Smooth muscle cell (in vitro differentiated cells): ENCODE measurements at regions not wholly inside any gene's neighbourhood (a gene's known extent, or its start where the extent isn't known, plus 50 kb on each side); places are given as distances from the start of the nearest gene placed in this dataset.
A peak's percentile ranks its signal among the peaks of the same experiment; 100 is the strongest.

ENCODE experiments used
- DNase-seq: peaks from one replicate; lab custom pipeline; 2025; ENCODE audit not compliant: unreplicated experiment; lab: John Stamatoyannopoulos, UW
- H2AFZ ChIP-seq: fragments of 200-600 bp; sonication (generic); 2 replicates; pipeline ENCODE4 v1.6.0; 2016; ENCODE audit warnings: antibody characterized with exemption, low read depth, mild to moderate bottlenecking
- H3F3A ChIP-seq: fragments of 200-600 bp; sonication (generic); 2 replicates; pipeline ENCODE4 v1.6.0; 2017; ENCODE audit warnings: antibody characterized with exemption, low read depth
- H3K27ac ChIP-seq: fragments of 200-600 bp; sonication (generic); 2 replicates; pipeline ENCODE4 v1.5.1; 2016; ENCODE audit warnings: low read depth, mild to moderate bottlenecking
- H3K27me3 ChIP-seq: fragments of 200-600 bp; sonication (generic); 2 replicates; pipeline ENCODE4 v1.6.1; 2016; ENCODE audit warnings: low read depth, mild to moderate bottlenecking
- H3K36me3 ChIP-seq: fragments of 200-600 bp; sonication (generic); 2 replicates; pipeline ENCODE4 v1.5.1; 2016; ENCODE audit warnings: low read depth
- H3K4me1 ChIP-seq: fragments of 200-600 bp; sonication (generic); 2 replicates; pipeline ENCODE4 v1.5.1; 2016; ENCODE audit warnings: low read depth
- H3K4me2 ChIP-seq: fragments of 200-600 bp; sonication (generic); 2 replicates; pipeline ENCODE4 v1.6.0; 2016; ENCODE audit warnings: mild to moderate bottlenecking
- H3K4me3 ChIP-seq: fragments of 200-600 bp; sonication (generic); 2 replicates; pipeline ENCODE4 v1.5.1; 2016; ENCODE audit warnings: mild to moderate bottlenecking
- H3K79me2 ChIP-seq: fragments of 200-600 bp; sonication (generic); 2 replicates; pipeline ENCODE4 v1.6.0; 2016; ENCODE audit warnings: low read depth, mild to moderate bottlenecking
- H3K9ac ChIP-seq: fragments of 200-600 bp; sonication (generic); 2 replicates; pipeline ENCODE4 v1.6.0; 2016; ENCODE audit warnings: low read depth
- H3K9me3 ChIP-seq: fragments of 200-600 bp; sonication (generic); replicated peaks from 2 replicates; pipeline ENCODE4 v1.5.1; 2016; ENCODE audit warnings: low read depth
- H4K20me1 ChIP-seq: fragments of 200-600 bp; sonication (generic); 2 replicates; pipeline ENCODE4 v1.6.0; 2016; ENCODE audit warnings: low read depth
- CTCF ChIP-seq: fragments of 200-600 bp; sonication (generic); IDR thresholded peaks from 2 replicates; pipeline ENCODE4 v1.5.1; 2017; ENCODE audit warnings: borderline replicate concordance, mild to moderate bottlenecking, antibody characterized with exemption; ENCODE audit not compliant: insufficient read depth, poor library complexity, severe bottlenecking
- WGBS: methylation state at CpG from one replicate; pipeline ENCODE4 v1.1.7; 2016; ENCODE audit warnings: low lambda C conversion rate; 5-methylcytosine and 5-hydroxymethylcytosine counted together

DNA sequence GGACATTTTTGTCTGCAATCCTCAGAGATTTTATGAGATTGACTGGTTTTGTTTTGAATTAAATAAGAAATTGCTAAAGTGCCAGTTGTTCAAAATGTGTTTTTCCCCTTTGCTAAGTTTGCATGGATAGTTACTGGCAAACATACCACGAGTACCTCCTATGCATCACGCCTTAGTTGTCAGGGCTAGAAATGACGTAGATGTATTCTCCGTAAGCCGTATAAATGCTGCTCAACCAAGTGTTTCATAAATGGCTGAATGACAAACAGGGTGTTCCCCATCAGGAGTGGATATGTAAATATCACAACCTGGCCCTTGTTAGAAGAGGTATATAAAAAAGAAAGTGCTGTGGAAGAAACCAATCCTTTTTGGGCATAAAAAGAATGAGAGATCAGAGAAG, 341.1 kb upstream of the ZFP64 start:
- Histone ChIP-seq H3K4me2 (no peak overlapping the region), H2AFZ (no peak overlapping the region), H3K36me3 (no peaks in the 10 kb centered on the region), H3K4me3 (no peak overlapping the region), H3K9ac (no peak overlapping the region), H3K27me3 (no peaks in the 10 kb centered on the region), H3K9me3 (no peaks in the 10 kb centered on the region), H3K79me2 (no peaks in the 10 kb centered on the region), H4K20me1 (no peaks in the 10 kb centered on the region), H3K27ac (no peak overlapping the region), H3F3A (no peaks in the 10 kb centered on the region), H3K4me1 (no peaks in the 10 kb centered on the region)
- WGBS: 96% methylated on average over 5 of the region's 5 CpGs
- no peak for TF ChIP-seq CTCF
- no peak for DNase-seq

GRCh38 chr20:52530571-52530970, 339.0 kb upstream of the ZFP64 start:
- no peak overlapping the region for H3K4me3 ChIP-seq
- no peak for TF ChIP-seq CTCF
- no peaks in the 10 kb centered on the region for H3K79me2 ChIP-seq
- WGBS: 95% methylated on average over 1 of the region's 1 CpG
- H3F3A ChIP-seq: no peaks in the 10 kb centered on the region
- H3K36me3 ChIP-seq: no peaks in the 10 kb centered on the region
- no peak for DNase-seq
- no peak overlapping the region for H2AFZ ChIP-seq
- no peaks in the 10 kb centered on the region for H3K9me3 ChIP-seq
- H3K27me3 ChIP-seq: no peaks in the 10 kb centered on the region
- H3K9ac ChIP-seq: no peak overlapping the region
- H3K27ac ChIP-seq: no peak overlapping the region
- H4K20me1 ChIP-seq: no peaks in the 10 kb centered on the region
- no peak overlapping the region for H3K4me2 ChIP-seq
- H3K4me1 ChIP-seq: no peaks in the 10 kb centered on the region

DNA sequence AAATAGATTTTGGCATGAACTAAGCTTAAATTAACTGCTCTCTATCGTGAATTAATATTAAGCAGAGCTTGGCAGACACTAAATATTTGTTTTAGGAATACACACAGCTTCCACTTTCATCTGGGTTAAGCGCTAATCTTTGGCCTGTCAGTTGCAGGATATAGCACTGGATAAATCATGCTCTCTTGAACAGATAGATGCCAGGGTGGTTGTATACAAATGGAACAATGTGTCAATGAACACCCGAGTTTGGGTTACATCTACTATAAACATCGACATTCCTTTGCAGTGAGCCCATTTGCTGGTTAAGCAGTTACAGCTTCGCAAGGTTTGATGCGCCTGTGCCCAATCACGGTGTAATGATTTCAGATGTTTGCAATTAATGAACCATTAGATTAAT, 338.2 kb upstream of the ZFP64 start:
- no peak overlapping the region for H2AFZ ChIP-seq
- no peaks in the 10 kb centered on the region for H3K79me2 ChIP-seq
- peak overlapping the region; percentile 40 for H3K4me2 ChIP-seq
- 41% methylated on average over 7 of the region's 7 CpGs for WGBS
- no peak overlapping the region for H3K9ac ChIP-seq
- H3K9me3 ChIP-seq: no peaks in the 10 kb centered on the region
- H4K20me1 ChIP-seq: no peaks in the 10 kb centered on the region
- no peaks in the 10 kb centered on the region for H3F3A ChIP-seq
- H3K27ac ChIP-seq: no peak overlapping the region
- no peak for TF ChIP-seq CTCF
- H3K4me1 ChIP-seq: no peaks in the 10 kb centered on the region
- DNase-seq: no peak
- H3K4me3 ChIP-seq: no peak overlapping the region
- H3K27me3 ChIP-seq: no peaks in the 10 kb centered on the region
- no peaks in the 10 kb centered on the region for H3K36me3 ChIP-seq

DNA sequence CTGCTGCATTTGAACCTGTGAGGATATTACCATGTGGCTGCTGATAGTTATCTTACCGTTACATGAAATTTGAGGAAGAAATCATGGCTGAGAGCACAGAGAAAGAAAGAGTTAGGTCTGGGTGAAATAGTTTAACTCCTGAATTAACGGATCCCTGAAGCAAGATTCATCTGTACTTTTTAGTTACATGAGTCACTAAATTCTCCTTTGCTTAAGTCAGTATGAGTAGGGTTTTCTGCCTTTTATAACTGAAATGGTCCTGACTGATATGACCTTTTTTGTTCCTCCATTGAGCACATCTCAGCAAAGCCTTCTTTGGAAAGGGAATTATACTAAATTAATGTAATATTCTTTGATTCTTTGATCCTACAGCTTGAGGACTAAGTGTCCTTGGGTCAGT, 333.3 kb upstream of the ZFP64 start:
- 53% methylated on average over 2 of the region's 2 CpGs for WGBS
- no peak overlapping the region for H2AFZ ChIP-seq
- no peak overlapping the region for H3K4me3 ChIP-seq
- no peaks in the 10 kb centered on the region for H3F3A ChIP-seq
- no peak overlapping the region for H3K9ac ChIP-seq
- H3K9me3 ChIP-seq: no peaks in the 10 kb centered on the region
- no peaks in the 10 kb centered on the region for H3K79me2 ChIP-seq
- no peaks in the 10 kb centered on the region for H4K20me1 ChIP-seq
- no peak for TF ChIP-seq CTCF
- no peaks in the 10 kb centered on the region for H3K4me1 ChIP-seq
- no peaks in the 10 kb centered on the region for H3K27me3 ChIP-seq
- H3K36me3 ChIP-seq: no peaks in the 10 kb centered on the region
- DNase-seq: no peak
- no peak overlapping the region for H3K27ac ChIP-seq
- H3K4me2 ChIP-seq: no peak overlapping the region
